GM18870 (cell line): ENCODE measurements at regions not wholly inside any gene's neighbourhood (a gene's known extent, or its start where the extent isn't known, plus 50 kb on each side); places are given as distances from the start of the nearest gene placed in this dataset.

Experiments
- ATAC-seq: cut with Tn5 transposase; IDR thresholded peaks from one replicate; pipeline ENCODE4 v1.9.1; 2021; ENCODE audit warnings: moderate library complexity; ENCODE audit not compliant: unreplicated experiment

GRCh38 chr2:151087377-151087776 is 174.3 kb downstream of the RBM43 start:
- ATAC-seq: no peak

- no peak for ATAC-seq
These were observed 176.5 kb downstream of the RBM43 start for GRCh38 chr2:151085181-151085611.

- ATAC-seq: no peak
These were observed 177.5 kb downstream of the RBM43 start for GRCh38 chr2:151083856-151084795.

- no peak for ATAC-seq
These were observed 182.8 kb downstream of the RBM43 start for GRCh38 chr2:151078889-151079288.

- ATAC-seq: no peak
These were observed 189.8 kb downstream of the RBM43 start for GRCh38 chr2:151071906-151072305.

GRCh38 chr2:151071382-151071781 is 190.3 kb downstream of the RBM43 start:
- no peak for ATAC-seq

GRCh38 chr2:151070253-151070652 is 191.4 kb downstream of the RBM43 start:
- ATAC-seq: no peak

GRCh38 chr2:151067658-151068369 is 193.8 kb downstream of the RBM43 start:
- no peak for ATAC-seq

GRCh38 chr2:151063271-151063670 is 198.4 kb downstream of the RBM43 start:
- ATAC-seq: no peak

- no peak for ATAC-seq
These were observed 201.4 kb downstream of the RBM43 start for GRCh38 chr2:151060287-151060686.

- ATAC-seq: no peak
These were observed 204.8 kb downstream of the RBM43 start for GRCh38 chr2:151056870-151057269.

- ATAC-seq: no peak
These were observed 208.0 kb downstream of the RBM43 start for GRCh38 chr2:151053661-151053990.

- no peak for ATAC-seq
These were observed 208.6 kb downstream of the RBM43 start for GRCh38 chr2:151052850-151053660.

GRCh38 chr2:151051574-151052220 is 210.0 kb downstream of the RBM43 start:
- peak; percentile 96 for ATAC-seq

- ATAC-seq: no peak
These were observed 211.9 kb downstream of the RBM43 start for GRCh38 chr2:151049746-151050145.

- ATAC-seq: no peak
These were observed 213.2 kb downstream of the RBM43 start for GRCh38 chr2:151048331-151049054.

GRCh38 chr2:151043484-151043883 is 218.2 kb downstream of the RBM43 start:
- no peak for ATAC-seq

- ATAC-seq: no peak
These were observed 218.7 kb downstream of the RBM43 start for GRCh38 chr2:151042964-151043363.

GRCh38 chr2:151040039-151040438 is 221.6 kb downstream of the RBM43 start:
- ATAC-seq: no peak

GRCh38 chr2:151038516-151038915 is 223.1 kb downstream of the RBM43 start:
- ATAC-seq: no peak
